ENCODE measurements at regions not wholly inside any gene's neighbourhood (a gene's known extent, or its start where the extent isn't known, plus 50 kb on each side); places are given as distances from the start of the nearest gene placed in this dataset.

GRCh38 chr10:108204528-108205305 is 1040.2 kb upstream of the SORCS1 start:
- H3K36me3 ChIP-seq, result no peaks in the 10 kb centered on the region
- no peak for DNase-seq
- H3K4me3 ChIP-seq, result no peak overlapping the region
- TF ChIP-seq CTCF (IDR thresholded peaks at IDR 0.05) (peak in 2 of 4 experiments; percentile 17 to 21), POLR2A (IDR thresholded peaks at IDR 0.05) (no peak), EP300 (IDR thresholded peaks at IDR 0.05) (no peak)
- H3K9me3 ChIP-seq, result no peaks in the 10 kb centered on the region
- 56 to 62% methylated on average over 8 of the region's 8 CpGs for WGBS, 2 donors
- intact Hi-C loops (cut with DNase I), result no loop called here
- no peak overlapping the region for H3K27ac ChIP-seq
- H3K4me1 ChIP-seq, result no peaks in the 10 kb centered on the region
- no peaks in the 10 kb centered on the region for H3K27me3 ChIP-seq

- no peaks in the 10 kb centered on the region for H3K9me3 ChIP-seq
- H3K4me3 ChIP-seq, result no peak overlapping the region
- TF ChIP-seq EP300 (IDR thresholded peaks at IDR 0.05) (no peak), CTCF (IDR thresholded peaks at IDR 0.05) (no peak), POLR2AphosphoS5 (IDR thresholded peaks at IDR 0.05) (no peak), POLR2A (IDR thresholded peaks at IDR 0.05) (no peak)
- intact Hi-C loops (cut with DNase I), result no loop called here
- no peaks in the 10 kb centered on the region for H3K4me1 ChIP-seq
- DNase-seq, result no peak
- H3K27me3 ChIP-seq, result no peaks in the 10 kb centered on the region
- H3K27ac ChIP-seq, result no peak overlapping the region
- no peaks in the 10 kb centered on the region for H3K36me3 ChIP-seq
- 85 to 87% methylated on average over 3 of the region's 3 CpGs for WGBS, 2 donors
Observed at GRCh38 chr10:108203905-108204527, 1039.5 kb upstream of the SORCS1 start.

- intact Hi-C loops (cut with DNase I), result no loop called here
- no peak for TF ChIP-seq POLR2AphosphoS5 (IDR thresholded peaks at IDR 0.05)
- TF ChIP-seq EP300 (IDR thresholded peaks at IDR 0.05), result no peak
- TF ChIP-seq POLR2A (IDR thresholded peaks at IDR 0.05), result no peak
- TF ChIP-seq CTCF (IDR thresholded peaks at IDR 0.05), result no peak
- Histone ChIP-seq H3K27ac (no peak overlapping the region), H3K4me3 (no peak overlapping the region), H3K4me1 (no peaks in the 10 kb centered on the region), H3K9me3 (no peaks in the 10 kb centered on the region), H3K36me3 (no peaks in the 10 kb centered on the region), H3K27me3 (no peaks in the 10 kb centered on the region)
- no peak for DNase-seq
- 57 to 71% methylated on average over 3 of the region's 3 CpGs for WGBS, 2 donors
Observed at GRCh38 chr10:108187408-108188012, 1023.0 kb upstream of the SORCS1 start.

- Histone ChIP-seq H3K27ac (no peak overlapping the region), H3K9me3 (no peaks in the 10 kb centered on the region), H3K27me3 (no peaks in the 10 kb centered on the region), H3K4me1 (no peaks in the 10 kb centered on the region), H3K4me3 (no peak overlapping the region), H3K36me3 (no peaks in the 10 kb centered on the region)
- intact Hi-C loops (cut with DNase I), result no loop called here
- DNase-seq, result no peak
- TF ChIP-seq POLR2AphosphoS5 (IDR thresholded peaks at IDR 0.05) (no peak), POLR2A (IDR thresholded peaks at IDR 0.05) (no peak), EP300 (IDR thresholded peaks at IDR 0.05) (no peak), CTCF (IDR thresholded peaks at IDR 0.05) (no peak)
- 37 to 45% methylated on average over 1 of the region's 1 CpG for WGBS, 2 donors
Observed at GRCh38 chr10:108184114-108184513, 1019.6 kb upstream of the SORCS1 start.
